Karpas-422 (cell line): ENCODE measurements at regions not wholly inside any gene's neighbourhood (a gene's known extent, or its start where the extent isn't known, plus 50 kb on each side); places are given as distances from the start of the nearest gene placed in this dataset.

ENCODE experiments used
- DNase-seq: peaks from one replicate; pipeline ENCODE4 v3.0.0-alpha.2; 2015
- H2AFZ ChIP-seq: fragments of 200-600 bp; sonication (generic); 2 replicates; pipeline ENCODE4 v1.6.1; 2014; ENCODE audit warnings: antibody characterized with exemption, low read length, mixed read lengths
- H3K27ac ChIP-seq: fragments of 200-600 bp; sonication (generic); 2 replicates; pipeline ENCODE4 v1.5.1; 2014; ENCODE audit warnings: mild to moderate bottlenecking, low read length, moderate library complexity
- H3K27me3 ChIP-seq: fragments of 200-600 bp; sonication (generic); 2 replicates; pipeline ENCODE4 v1.6.1; 2014; ENCODE audit warnings: low read length, mixed read lengths
- H3K36me3 ChIP-seq: fragments of 200-600 bp; sonication (generic); 2 replicates; pipeline ENCODE4 v1.6.1; 2014; ENCODE audit warnings: low read length, mixed read lengths; ENCODE audit not compliant: insufficient read depth
- H3K4me1 ChIP-seq: fragments of 200-600 bp; sonication (generic); 2 replicates; pipeline ENCODE4 v1.6.1; 2014; ENCODE audit warnings: mild to moderate bottlenecking, low read length, mixed read lengths
- H3K4me2 ChIP-seq: fragments of 200-600 bp; sonication (generic); 2 replicates; pipeline ENCODE4 v1.6.1; 2014; ENCODE audit warnings: low read length, low read depth, mild to moderate bottlenecking; ENCODE audit not compliant: poor library complexity, severe bottlenecking
- H3K4me3 ChIP-seq: fragments of 200-600 bp; sonication (generic); 2 replicates; pipeline ENCODE4 v1.5.1; 2014; ENCODE audit warnings: mild to moderate bottlenecking, antibody characterized with exemption, low read length, mixed read lengths
- H3K79me2 ChIP-seq: fragments of 200-600 bp; sonication (generic); 2 replicates; pipeline ENCODE4 v1.6.1; 2014; ENCODE audit warnings: mild to moderate bottlenecking, low read length, mixed read lengths
- H3K9ac ChIP-seq: fragments of 200-600 bp; sonication (generic); 2 replicates; pipeline ENCODE4 v1.6.0; 2014; ENCODE audit warnings: low read length
- H3K9me2 ChIP-seq: fragments of 200-600 bp; sonication (generic), shearing (Covaris generic); replicated peaks from 2 replicates; pipeline ENCODE4 v1.6.0; 2014; ENCODE audit warnings: mild to moderate bottlenecking, low read length, moderate library complexity; ENCODE audit not compliant: insufficient read depth
- H3K9me3 ChIP-seq: fragments of 300-700, 200-600 bp; sonication (generic); 2 replicates; pipeline ENCODE4 v1.6.1; 2014; ENCODE audit warnings: low read length, mixed read lengths
- H4K20me1 ChIP-seq: fragments of 200-600 bp; sonication (generic); 2 replicates; pipeline ENCODE4 v1.6.1; 2014; ENCODE audit warnings: mild to moderate bottlenecking, antibody characterized with exemption, low read length, low read depth; ENCODE audit not compliant: insufficient read depth

GRCh38 chr16:85162478-85163277, 50.4 kb upstream of the CIBAR2 start:
- H3K9me3 ChIP-seq: no peaks in the 10 kb centered on the region

GRCh38 chr16:85163278-85164112, 51.2 kb upstream of the CIBAR2 start:
- no peak overlapping the region for H3K27ac ChIP-seq
- no peaks in the 10 kb centered on the region for H3K27me3 ChIP-seq
- H3K9me3 ChIP-seq: no peaks in the 10 kb centered on the region
- H3K36me3 ChIP-seq: no peaks in the 10 kb centered on the region
- DNase-seq: no peak
- H4K20me1 ChIP-seq: no peaks in the 10 kb centered on the region
- H3K9ac ChIP-seq: no peak overlapping the region
- no peaks in the 10 kb centered on the region for H3K4me1 ChIP-seq
- H3K4me3 ChIP-seq: no peak overlapping the region
- H3K4me2 ChIP-seq: no peak overlapping the region
- H3K9me2 ChIP-seq: no peaks in the 10 kb centered on the region
- H2AFZ ChIP-seq: no peak overlapping the region
- no peaks in the 10 kb centered on the region for H3K79me2 ChIP-seq

More at GRCh38 chr16:85162478-85163277, 50.4 kb upstream of the CIBAR2 start:
- Histone ChIP-seq H3K79me2 (no peaks in the 10 kb centered on the region), H3K27me3 (no peaks in the 10 kb centered on the region), H3K4me3 (no peak overlapping the region), H3K27ac (no peak overlapping the region), H3K9ac (no peak overlapping the region), H3K4me2 (no peak overlapping the region), H2AFZ (no peak overlapping the region), H3K4me1 (peaks cover 1% of the 10 kb centered on the region; the same call in 1 of the 2 replicates), H3K9me2 (no peaks in the 10 kb centered on the region), H3K36me3 (no peaks in the 10 kb centered on the region), H4K20me1 (no peaks in the 10 kb centered on the region)
- DNase-seq: no peak

- Histone ChIP-seq H3K79me2 (no peaks in the 10 kb centered on the region), H3K9me3 (no peaks in the 10 kb centered on the region), H2AFZ (no peak overlapping the region), H3K4me3 (no peak overlapping the region), H3K4me2 (no peak overlapping the region), H3K36me3 (no peaks in the 10 kb centered on the region), H3K27me3 (no peaks in the 10 kb centered on the region), H4K20me1 (no peaks in the 10 kb centered on the region), H3K9me2 (no peaks in the 10 kb centered on the region), H3K4me1 (no peaks in the 10 kb centered on the region), H3K27ac (no peak overlapping the region), H3K9ac (no peak overlapping the region)
- no peak for DNase-seq
Observed at GRCh38 chr16:85164431-85164830, 52.2 kb upstream of the CIBAR2 start.

- no peaks in the 10 kb centered on the region for H3K4me1 ChIP-seq
- no peaks in the 10 kb centered on the region for H3K36me3 ChIP-seq
Observed at GRCh38 chr16:85164838-85165516, 52.7 kb upstream of the CIBAR2 start.

GRCh38 chr16:85165781-85166180, 53.5 kb upstream of the CIBAR2 start:
- H3K27me3 ChIP-seq: no peaks in the 10 kb centered on the region
- no peaks in the 10 kb centered on the region for H3K4me1 ChIP-seq
- H3K36me3 ChIP-seq: no peaks in the 10 kb centered on the region
- no peaks in the 10 kb centered on the region for H3K9me2 ChIP-seq
- no peaks in the 10 kb centered on the region for H3K79me2 ChIP-seq
- DNase-seq: no peak
- H3K9me3 ChIP-seq: no peaks in the 10 kb centered on the region
- H3K4me2 ChIP-seq: no peak overlapping the region
- H3K4me3 ChIP-seq: no peak overlapping the region
- no peak overlapping the region for H3K27ac ChIP-seq
- no peaks in the 10 kb centered on the region for H4K20me1 ChIP-seq
- H2AFZ ChIP-seq: no peak overlapping the region
- H3K9ac ChIP-seq: no peak overlapping the region

More at GRCh38 chr16:85164838-85165516, 52.7 kb upstream of the CIBAR2 start:
- no peaks in the 10 kb centered on the region for H3K27me3 ChIP-seq
- H2AFZ ChIP-seq: no peak overlapping the region
- no peak overlapping the region for H3K4me2 ChIP-seq
- no peaks in the 10 kb centered on the region for H3K9me2 ChIP-seq
- no peak overlapping the region for H3K4me3 ChIP-seq
- no peaks in the 10 kb centered on the region for H4K20me1 ChIP-seq
- no peak overlapping the region for H3K27ac ChIP-seq
- no peak for DNase-seq
- no peaks in the 10 kb centered on the region for H3K79me2 ChIP-seq
- H3K9ac ChIP-seq: no peak overlapping the region
- no peaks in the 10 kb centered on the region for H3K9me3 ChIP-seq

- no peak overlapping the region for H3K27ac ChIP-seq
- H3K9me3 ChIP-seq: no peaks in the 10 kb centered on the region
- H3K27me3 ChIP-seq: no peaks in the 10 kb centered on the region
- no peak for DNase-seq
- H3K4me1 ChIP-seq: no peaks in the 10 kb centered on the region
- H4K20me1 ChIP-seq: no peaks in the 10 kb centered on the region
- H3K9me2 ChIP-seq: no peaks in the 10 kb centered on the region
- H3K4me3 ChIP-seq: no peak overlapping the region
- H3K36me3 ChIP-seq: no peaks in the 10 kb centered on the region
- no peak overlapping the region for H3K4me2 ChIP-seq
- no peak overlapping the region for H2AFZ ChIP-seq
- H3K9ac ChIP-seq: no peak overlapping the region
- no peaks in the 10 kb centered on the region for H3K79me2 ChIP-seq
Observed at GRCh38 chr16:85166281-85166680, 54.0 kb upstream of the CIBAR2 start.

- no peak overlapping the region for H3K4me2 ChIP-seq
- H3K79me2 ChIP-seq: no peaks in the 10 kb centered on the region
- H3K27me3 ChIP-seq: no peaks in the 10 kb centered on the region
Observed at GRCh38 chr16:85166699-85167588, 54.7 kb upstream of the CIBAR2 start.

More at GRCh38 chr16:85166699-85167588, 54.7 kb upstream of the CIBAR2 start:
- Histone ChIP-seq H3K36me3 (no peaks in the 10 kb centered on the region), H3K9ac (no peak overlapping the region), H3K9me3 (no peaks in the 10 kb centered on the region), H3K4me3 (no peak overlapping the region), H3K4me1 (no peaks in the 10 kb centered on the region), H3K9me2 (no peaks in the 10 kb centered on the region), H3K27ac (no peak overlapping the region), H2AFZ (no peak overlapping the region), H4K20me1 (no peaks in the 10 kb centered on the region)
- DNase-seq: no peak
